Fibroblast of villous mesenchyme (primary cell): ENCODE measurements at regions not wholly inside any gene's neighbourhood (a gene's known extent, or its start where the extent isn't known, plus 50 kb on each side); places are given as distances from the start of the nearest gene placed in this dataset.
A peak's percentile ranks its signal among the peaks of the same experiment; 100 is the strongest.

Experiments used
- DNase-seq: peaks from one replicate; pipeline ENCODE4 v3.0.0-alpha.2; 2010; ENCODE audit warnings: low read depth
- H3K4me3 ChIP-seq: 2 replicates; pipeline ENCODE4 v1.5.1; 2011; ENCODE audit warnings: low read depth, mild to moderate bottlenecking, low read length
- TF ChIP-seq, protein P1 (sequence below): IDR thresholded peaks from 2 replicates; pipeline ENCODE4 v1.5.1; 2012; ENCODE audit warnings: low read depth, mild to moderate bottlenecking, low read length; ENCODE audit not compliant: insufficient read depth

DNA sequence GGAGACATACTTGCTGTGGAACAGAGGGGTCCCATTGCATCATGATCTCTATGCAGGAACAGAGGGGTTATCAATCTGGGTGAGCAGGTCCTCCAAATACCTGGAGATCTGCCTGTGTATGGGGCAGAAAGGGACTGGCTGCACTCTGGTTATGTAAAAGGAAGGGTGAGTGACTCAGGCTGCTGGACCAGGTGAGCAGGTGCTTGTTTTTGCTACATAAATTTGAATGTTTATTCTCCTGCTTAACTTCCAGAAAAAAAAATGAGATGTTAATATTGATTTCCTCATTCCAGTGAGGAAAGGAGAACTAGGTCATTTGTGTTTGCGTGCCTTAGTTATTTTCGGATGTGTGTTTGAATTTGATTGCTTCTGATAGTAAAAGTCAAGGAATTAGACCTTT lies 225.8 kb upstream of the TRAM1L1 start:
- H3K4me3 ChIP-seq, result no peak overlapping the region
- no peak for DNase-seq
- TF ChIP-seq, protein P1, sequence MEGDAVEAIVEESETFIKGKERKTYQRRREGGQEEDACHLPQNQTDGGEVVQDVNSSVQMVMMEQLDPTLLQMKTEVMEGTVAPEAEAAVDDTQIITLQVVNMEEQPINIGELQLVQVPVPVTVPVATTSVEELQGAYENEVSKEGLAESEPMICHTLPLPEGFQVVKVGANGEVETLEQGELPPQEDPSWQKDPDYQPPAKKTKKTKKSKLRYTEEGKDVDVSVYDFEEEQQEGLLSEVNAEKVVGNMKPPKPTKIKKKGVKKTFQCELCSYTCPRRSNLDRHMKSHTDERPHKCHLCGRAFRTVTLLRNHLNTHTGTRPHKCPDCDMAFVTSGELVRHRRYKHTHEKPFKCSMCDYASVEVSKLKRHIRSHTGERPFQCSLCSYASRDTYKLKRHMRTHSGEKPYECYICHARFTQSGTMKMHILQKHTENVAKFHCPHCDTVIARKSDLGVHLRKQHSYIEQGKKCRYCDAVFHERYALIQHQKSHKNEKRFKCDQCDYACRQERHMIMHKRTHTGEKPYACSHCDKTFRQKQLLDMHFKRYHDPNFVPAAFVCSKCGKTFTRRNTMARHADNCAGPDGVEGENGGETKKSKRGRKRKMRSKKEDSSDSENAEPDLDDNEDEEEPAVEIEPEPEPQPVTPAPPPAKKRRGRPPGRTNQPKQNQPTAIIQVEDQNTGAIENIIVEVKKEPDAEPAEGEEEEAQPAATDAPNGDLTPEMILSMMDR, result no peak

DNA sequence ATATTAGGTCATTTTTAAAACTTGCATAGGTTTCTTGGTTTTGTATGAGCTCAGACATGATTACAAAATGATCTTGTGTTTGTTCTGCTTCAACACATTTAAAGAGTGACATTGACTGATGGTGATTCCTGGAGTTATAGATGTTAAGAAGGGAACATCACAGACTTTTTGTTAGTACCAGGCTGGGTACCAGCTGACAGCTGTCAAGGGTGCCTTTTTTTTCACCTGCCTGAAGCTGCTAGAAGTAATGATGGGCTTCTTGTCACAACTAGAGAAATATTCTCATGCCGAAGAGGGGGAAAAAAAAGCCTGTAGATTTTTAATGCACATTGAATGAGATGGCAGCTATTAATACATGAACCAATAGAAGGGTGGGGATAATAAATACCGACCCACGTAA lies 226.6 kb upstream of the TRAM1L1 start:
- TF ChIP-seq, protein P1, result no peak
- no peak overlapping the region for H3K4me3 ChIP-seq
- DNase-seq, result no peak

DNA sequence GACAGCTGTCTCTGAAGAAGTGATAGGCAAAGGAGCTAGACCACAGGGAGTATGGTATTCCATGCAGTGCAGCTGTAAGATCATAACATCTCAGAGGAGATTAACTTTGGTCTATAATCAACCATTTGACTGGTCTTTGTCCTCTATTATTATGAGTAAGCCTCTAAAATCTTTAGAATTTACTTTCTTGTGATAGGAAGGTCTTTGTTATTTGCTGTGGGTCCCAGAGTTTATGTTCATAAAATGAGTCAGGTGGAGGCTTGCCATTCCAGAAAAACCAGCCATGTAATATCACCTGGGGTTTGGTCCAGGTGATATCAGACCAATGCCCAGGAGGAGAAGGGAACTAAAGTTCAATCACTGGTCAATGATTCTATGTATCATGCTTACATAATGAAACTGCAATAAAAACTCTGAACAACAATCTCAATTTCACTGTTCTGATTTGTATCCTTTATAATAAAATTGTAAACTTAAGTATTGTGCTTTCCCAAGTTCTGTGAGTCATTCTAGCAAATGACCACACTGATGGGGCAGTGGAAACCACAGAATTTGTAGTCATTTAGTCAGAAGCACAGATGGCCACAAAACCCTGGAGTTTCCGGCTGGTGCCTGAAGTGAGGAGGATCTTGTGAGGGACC lies 239.6 kb upstream of the TRAM1L1 start:
- peak; percentile 70 for DNase-seq
- no peak overlapping the region for H3K4me3 ChIP-seq
- TF ChIP-seq, protein P1, result no peak

DNA sequence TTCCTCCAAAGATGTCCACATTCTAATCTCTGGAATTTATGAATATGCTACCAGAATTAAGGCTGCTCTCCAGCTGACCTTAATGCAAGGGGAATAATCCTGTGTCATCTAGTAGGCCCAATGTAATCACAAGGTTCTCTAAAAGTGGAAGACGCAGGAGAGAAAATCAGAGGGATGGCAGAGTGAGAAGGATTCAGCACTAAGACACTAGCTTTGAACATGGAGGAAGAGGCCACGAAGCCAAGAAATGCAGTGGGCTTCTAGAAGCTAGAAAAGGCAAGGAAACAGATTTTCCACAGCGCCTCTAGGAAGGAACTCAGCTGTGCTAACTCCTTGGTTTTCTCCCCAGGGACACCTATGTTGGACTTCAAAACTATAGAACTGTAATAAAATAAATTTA lies 240.7 kb upstream of the TRAM1L1 start:
- TF ChIP-seq, protein P1, result no peak
- peak overlapping the region; percentile 20 for H3K4me3 ChIP-seq
- DNase-seq, result no peak

DNA sequence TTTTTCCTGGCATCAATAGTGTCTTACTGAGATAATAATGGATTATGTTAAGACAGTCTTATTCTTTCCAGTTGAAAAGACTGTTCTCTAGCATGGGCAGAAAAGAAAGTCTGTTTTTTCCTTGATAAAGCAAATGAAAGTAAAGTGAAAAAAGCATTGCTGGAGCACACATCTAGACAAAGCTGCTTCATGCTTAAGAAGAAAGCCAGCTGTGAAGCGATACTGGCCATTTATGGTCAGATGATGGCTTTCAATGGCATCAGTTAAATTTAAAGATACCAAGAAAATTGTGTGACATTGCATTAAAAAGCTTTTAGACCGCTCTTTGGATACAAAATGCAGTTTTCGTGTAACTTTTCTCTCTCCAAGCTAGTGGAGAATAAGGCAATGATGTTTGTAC lies 242.1 kb upstream of the TRAM1L1 start:
- peak overlapping the region; percentile 0 for H3K4me3 ChIP-seq
- peak; percentile 15 for DNase-seq
- TF ChIP-seq, protein P1, result no peak

DNA sequence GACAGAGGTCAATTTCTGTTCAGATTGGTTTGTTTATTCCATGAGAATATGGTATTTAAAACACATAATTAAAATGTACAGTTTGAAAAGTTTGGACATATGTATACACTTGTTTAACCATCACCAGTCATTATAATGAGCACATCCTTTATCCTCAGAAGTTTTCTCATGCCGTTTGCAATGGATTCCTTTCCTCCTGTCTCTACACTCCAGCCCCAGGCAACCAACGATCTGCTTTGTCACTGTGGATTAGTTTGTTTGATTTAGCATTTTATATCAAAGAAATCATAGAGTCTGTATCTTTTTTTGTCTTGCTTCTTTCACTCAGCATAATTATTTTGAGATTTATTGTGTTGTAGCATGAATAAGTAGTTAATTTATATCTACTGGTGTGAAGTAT lies 243.0 kb upstream of the TRAM1L1 start:
- DNase-seq, result no peak
- H3K4me3 ChIP-seq, result no peak overlapping the region

More for the DNA sequence above, 243.0 kb upstream of the TRAM1L1 start:
- TF ChIP-seq, protein P1, result no peak
